ENCODE measurements at regions not wholly inside any gene's neighbourhood (a gene's known extent, or its start where the extent isn't known, plus 50 kb on each side); places are given as distances from the start of the nearest gene placed in this dataset.
A peak's percentile ranks its signal among the peaks of the same experiment; 100 is the strongest.

- peak overlapping the region; percentile 33; the same call in 1 of the 2 replicates for H2AFZ ChIP-seq (ENCODE audit: low read depth, low read length)
- H3K27ac ChIP-seq (ENCODE audit: low read length), result no peak overlapping the region
- no peaks in the 10 kb centered on the region for H3K4me1 ChIP-seq (ENCODE audit: low read length)
- H3K9me3 ChIP-seq (ENCODE audit: insufficient read depth, low read length), result no peaks in the 10 kb centered on the region
- no peak overlapping the region for H3K4me3 ChIP-seq (ENCODE audit: low read length)
- no peak overlapping the region for H3K9ac ChIP-seq (ENCODE audit: low read length)
- no peaks in the 10 kb centered on the region for H3K79me2 ChIP-seq (ENCODE audit: low read length)
- H3K27me3 ChIP-seq (ENCODE audit: low read depth, low read length), result no peaks in the 10 kb centered on the region
- H3K36me3 ChIP-seq (replicated peaks; ENCODE audit: low read depth, low read length), result no peaks in the 10 kb centered on the region
- no peak for TF ChIP-seq EZH2phosphoT487 (IDR thresholded peaks at IDR 0.05; ENCODE audit: low read depth)
- TF ChIP-seq CTCF (IDR thresholded peaks at IDR 0.05; ENCODE audit: low read depth, low read length), result no peak
- H4K20me1 ChIP-seq (ENCODE audit: insufficient read depth, low read length), result no peaks in the 10 kb centered on the region
- no peak overlapping the region for H3K4me2 ChIP-seq (ENCODE audit: low read length)
Observed at GRCh38 chr13:90239130-90239529, 1108.4 kb upstream of the MIR17HG start.

- H2AFZ ChIP-seq (ENCODE audit: low read depth, low read length), result no peak overlapping the region
- no peaks in the 10 kb centered on the region for H3K4me1 ChIP-seq (ENCODE audit: low read length)
- H3K9ac ChIP-seq (ENCODE audit: low read length), result no peak overlapping the region
- H3K36me3 ChIP-seq (replicated peaks; ENCODE audit: low read depth, low read length), result no peaks in the 10 kb centered on the region
- H3K4me3 ChIP-seq (ENCODE audit: low read length), result no peak overlapping the region
- TF ChIP-seq CTCF (IDR thresholded peaks at IDR 0.05; ENCODE audit: low read depth, low read length) (no peak), EZH2phosphoT487 (IDR thresholded peaks at IDR 0.05; ENCODE audit: low read depth) (no peak)
- H3K27ac ChIP-seq (ENCODE audit: low read length), result no peak overlapping the region
- H3K79me2 ChIP-seq (ENCODE audit: low read length), result no peaks in the 10 kb centered on the region
- H4K20me1 ChIP-seq (ENCODE audit: insufficient read depth, low read length), result no peaks in the 10 kb centered on the region
- no peak overlapping the region for H3K4me2 ChIP-seq (ENCODE audit: low read length)
- H3K9me3 ChIP-seq (ENCODE audit: insufficient read depth, low read length), result no peaks in the 10 kb centered on the region
- no peaks in the 10 kb centered on the region for H3K27me3 ChIP-seq (ENCODE audit: low read depth, low read length)
Observed at GRCh38 chr13:90246005-90246404, 1101.5 kb upstream of the MIR17HG start.

- H3K27ac ChIP-seq (ENCODE audit: low read length), result no peak overlapping the region
- H3K4me3 ChIP-seq (ENCODE audit: low read length), result no peak overlapping the region
- H4K20me1 ChIP-seq (ENCODE audit: insufficient read depth, low read length), result no peaks in the 10 kb centered on the region
- no peaks in the 10 kb centered on the region for H3K79me2 ChIP-seq (ENCODE audit: low read length)
- H3K9ac ChIP-seq (ENCODE audit: low read length), result no peak overlapping the region
- H3K4me1 ChIP-seq (ENCODE audit: low read length), result no peaks in the 10 kb centered on the region
- no peak for TF ChIP-seq CTCF (IDR thresholded peaks at IDR 0.05; ENCODE audit: low read depth, low read length)
- no peak for TF ChIP-seq EZH2phosphoT487 (IDR thresholded peaks at IDR 0.05; ENCODE audit: low read depth)
- H2AFZ ChIP-seq (ENCODE audit: low read depth, low read length), result no peak overlapping the region
- no peak overlapping the region for H3K4me2 ChIP-seq (ENCODE audit: low read length)
- no peaks in the 10 kb centered on the region for H3K36me3 ChIP-seq (replicated peaks; ENCODE audit: low read depth, low read length)
- H3K9me3 ChIP-seq (ENCODE audit: insufficient read depth, low read length), result no peaks in the 10 kb centered on the region
- H3K27me3 ChIP-seq (ENCODE audit: low read depth, low read length), result no peaks in the 10 kb centered on the region
Observed at GRCh38 chr13:90246687-90247345, 1100.7 kb upstream of the MIR17HG start.

- H3K4me3 ChIP-seq (ENCODE audit: low read length), result no peak overlapping the region
Observed at GRCh38 chr13:90253806-90254205, 1093.7 kb upstream of the MIR17HG start.

More at GRCh38 chr13:90253806-90254205, 1093.7 kb upstream of the MIR17HG start:
- H3K27ac ChIP-seq (ENCODE audit: low read length), result no peak overlapping the region
- no peaks in the 10 kb centered on the region for H3K36me3 ChIP-seq (replicated peaks; ENCODE audit: low read depth, low read length)
- no peaks in the 10 kb centered on the region for H4K20me1 ChIP-seq (ENCODE audit: insufficient read depth, low read length)
- H3K27me3 ChIP-seq (ENCODE audit: low read depth, low read length), result no peaks in the 10 kb centered on the region
- H3K79me2 ChIP-seq (ENCODE audit: low read length), result no peaks in the 10 kb centered on the region
- no peaks in the 10 kb centered on the region for H3K4me1 ChIP-seq (ENCODE audit: low read length)
- H3K4me2 ChIP-seq (ENCODE audit: low read length), result no peak overlapping the region
- H3K9ac ChIP-seq (ENCODE audit: low read length), result no peak overlapping the region
- TF ChIP-seq EZH2phosphoT487 (IDR thresholded peaks at IDR 0.05; ENCODE audit: low read depth), result no peak
- no peak for TF ChIP-seq CTCF (IDR thresholded peaks at IDR 0.05; ENCODE audit: low read depth, low read length)
- peaks cover 4% of the 10 kb centered on the region; the same call in 1 of the 2 replicates for H3K9me3 ChIP-seq (ENCODE audit: insufficient read depth, low read length)
- H2AFZ ChIP-seq (ENCODE audit: low read depth, low read length), result no peak overlapping the region

Data from OCI-LY3 (cell line).